ENCODE measurements at regions not wholly inside any gene's neighbourhood (a gene's known extent, or its start where the extent isn't known, plus 50 kb on each side); places are given as distances from the start of the nearest gene placed in this dataset.
"Not testable (repeated sequence)": the region's sequence is repeated elsewhere in the genome, so short reads cannot be mapped to it uniquely, and the experiment has no call there.

GRCh38 chrX:11836284-11836683, 78.2 kb downstream of the MSL3 start:
- FAIRE-seq = no peak
- DNase-seq (ENCODE audit: insufficient read length, low spot score) = no peak

GRCh38 chrX:11837437-11837836, 79.4 kb downstream of the MSL3 start:
- DNase-seq (ENCODE audit: insufficient read length, low spot score) (no peak), FAIRE-seq (no peak)

GRCh38 chrX:11864171-11864570, 106.1 kb downstream of the MSL3 start:
- DNase-seq (ENCODE audit: insufficient read length, low spot score) = no peak
- FAIRE-seq = no peak

GRCh38 chrX:11867610-11868345, 109.7 kb downstream of the MSL3 start:
- FAIRE-seq = no peak
- DNase-seq (ENCODE audit: insufficient read length, low spot score) = no peak

GRCh38 chrX:11870789-11871188, 112.8 kb downstream of the MSL3 start:
- DNase-seq (ENCODE audit: insufficient read length, low spot score) (no peak), FAIRE-seq (no peak)

GRCh38 chrX:11881485-11882170, 123.6 kb downstream of the MSL3 start:
- FAIRE-seq = no peak
- no peak for DNase-seq (ENCODE audit: insufficient read length, low spot score)

GRCh38 chrX:11886745-11887144, 128.7 kb downstream of the MSL3 start:
- FAIRE-seq = no peak
- no peak for DNase-seq (ENCODE audit: insufficient read length, low spot score)

GRCh38 chrX:11887175-11887574, 129.1 kb downstream of the MSL3 start:
- FAIRE-seq (no peak), DNase-seq (ENCODE audit: insufficient read length, low spot score) (no peak)

- FAIRE-seq (no peak), DNase-seq (ENCODE audit: insufficient read length, low spot score) (no peak)
These were observed 130.4 kb downstream of the MSL3 start for GRCh38 chrX:11888421-11888820.

- DNase-seq (ENCODE audit: insufficient read length, low spot score) = no peak
- FAIRE-seq = no peak
These were observed 131.8 kb downstream of the MSL3 start for GRCh38 chrX:11889791-11890190.

- peak; percentile 4 for FAIRE-seq
These were observed 132.9 kb downstream of the MSL3 start for GRCh38 chrX:11890836-11891514.

GRCh38 chrX:11893933-11894710, 136.1 kb downstream of the MSL3 start:
- FAIRE-seq = no peak

More at GRCh38 chrX:11890836-11891514, 132.9 kb downstream of the MSL3 start:
- DNase-seq (ENCODE audit: insufficient read length, low spot score) = no peak

GRCh38 chrX:11899091-11899490, 141.1 kb downstream of the MSL3 start:
- peak; percentile 20 for DNase-seq (ENCODE audit: insufficient read length, low spot score)
- FAIRE-seq = no peak

More at GRCh38 chrX:11893933-11894710, 136.1 kb downstream of the MSL3 start:
- no peak for DNase-seq (ENCODE audit: insufficient read length, low spot score)

- FAIRE-seq; DNase-seq (ENCODE audit: insufficient read length, low spot score): not testable (repeated sequence)
These were observed 147.9 kb downstream of the MSL3 start for GRCh38 chrX:11905933-11906332.

- DNase-seq (ENCODE audit: insufficient read length, low spot score) = no peak
- FAIRE-seq = no peak
These were observed 150.3 kb downstream of the MSL3 start for GRCh38 chrX:11908371-11908770.

GRCh38 chrX:11913001-11913400, 155.0 kb downstream of the MSL3 start:
- FAIRE-seq (no peak), DNase-seq (ENCODE audit: insufficient read length, low spot score) (no peak)

GRCh38 chrX:11929476-11929875, 171.4 kb downstream of the MSL3 start:
- no peak for DNase-seq (ENCODE audit: insufficient read length, low spot score)
- no peak for FAIRE-seq

- DNase-seq (ENCODE audit: insufficient read length, low spot score) (no peak), FAIRE-seq (no peak)
These were observed 174.4 kb downstream of the MSL3 start for GRCh38 chrX:11932423-11932822.

- FAIRE-seq (no peak), DNase-seq (ENCODE audit: insufficient read length, low spot score) (no peak)
These were observed 176.1 kb downstream of the MSL3 start for GRCh38 chrX:11934089-11934488.

- DNase-seq (ENCODE audit: insufficient read length, low spot score) (no peak), FAIRE-seq (no peak)
These were observed 183.5 kb downstream of the MSL3 start for GRCh38 chrX:11941571-11941970.

GRCh38 chrX:11944501-11944900, 186.5 kb downstream of the MSL3 start:
- DNase-seq (ENCODE audit: insufficient read length, low spot score) (peak; percentile 28), FAIRE-seq (peak; percentile 33)
